ENCODE measurements at regions not wholly inside any gene's neighbourhood (a gene's known extent, or its start where the extent isn't known, plus 50 kb on each side); places are given as distances from the start of the nearest gene placed in this dataset.

GRCh38 chr18:55650363-55650870 lies 62.4 kb upstream of the TCF4 start:
- Histone ChIP-seq H3K9me3 (ENCODE audit: insufficient read depth in 2 of 2, low read depth in 1 of 2, low read length in 1 of 2) (no peaks in the 10 kb centered on the region), H2BK12ac (ENCODE audit: low read depth, low read length) (no peak overlapping the region), H4K8ac (ENCODE audit: extremely low read depth, insufficient read depth, low read length) (no peak overlapping the region), H3K4me2 (ENCODE audit: insufficient read depth in 1 of 2, low read depth in 2 of 2, low read length in 2 of 2) (no peak overlapping the region), H3K27me3 (replicated peaks in 1 of 4; ENCODE audit: control insufficient read depth in 3 of 4, extremely low read depth in 1 of 4, insufficient read depth in 3 of 4, low read length in 3 of 4) (no peaks in the 10 kb centered on the region), H2AFZ (ENCODE audit: low read length) (no peak overlapping the region), H3K4me3 (ENCODE audit: extremely low read depth in 1 of 4, insufficient read depth in 2 of 4, low read depth in 3 of 4, low read length in 4 of 4) (no peak overlapping the region), H4K20me1 (replicated peaks in 1 of 2; ENCODE audit: control insufficient read depth in 1 of 2, insufficient read depth in 2 of 2, low read length in 2 of 2) (no peaks in the 10 kb centered on the region), H3K36me3 (ENCODE audit: control insufficient read depth in 2 of 4, insufficient read depth in 4 of 4, low read length in 3 of 4) (no peaks in the 10 kb centered on the region), H4K91ac (replicated peaks; ENCODE audit: insufficient read length, low read length) (no peak overlapping the region), H3K56ac (replicated peaks; ENCODE audit: insufficient read length, low read depth, low read length) (no peak overlapping the region), H2BK5ac (ENCODE audit: low read depth, low read length) (no peak overlapping the region), H2BK15ac (ENCODE audit: low read length) (no peak overlapping the region), H3K23ac (ENCODE audit: insufficient read length) (no peak overlapping the region), H3K27ac (ENCODE audit: low read depth, low read length) (no peak overlapping the region), H2BK120ac (replicated peaks; ENCODE audit: low read depth, low read length) (no peak overlapping the region), H2BK20ac (ENCODE audit: low read length) (no peak overlapping the region), H3K4me1 (replicated peaks in 1 of 4; ENCODE audit: control insufficient read depth in 3 of 4, insufficient read depth in 4 of 4, low read length in 3 of 4) (no peaks in the 10 kb centered on the region), H3K18ac (ENCODE audit: extremely low read depth, low read length) (no peak overlapping the region), H3K23me2 (ENCODE audit: low read depth, low read length) (no peaks in the 10 kb centered on the region), H2AK5ac (ENCODE audit: low read depth, low read length) (no peak overlapping the region), H3K79me2 (ENCODE audit: control insufficient read depth in 1 of 2, insufficient read depth in 2 of 2, low read length in 2 of 2) (no peaks in the 10 kb centered on the region), H3K4ac (replicated peaks; ENCODE audit: insufficient read length, low read depth, low read length) (no peak overlapping the region), H3K14ac (ENCODE audit: insufficient read length) (no peak overlapping the region), H3K79me1 (ENCODE audit: low read depth, low read length) (no peaks in the 10 kb centered on the region), H3K9ac (replicated peaks in 1 of 4; ENCODE audit: extremely low read depth in 1 of 4, low read depth in 3 of 4, low read length in 3 of 4) (no peak overlapping the region), H4K5ac (ENCODE audit: insufficient read length, low read depth, low read length) (no peak overlapping the region)
- WGBS, 2 experiments (ENCODE audit: extremely low coverage in 1 of 2, insufficient coverage in 1 of 2, insufficient read length in 1 of 2, insufficient replicate concordance in 2 of 2, low coverage in 1 of 2, low lambda C conversion rate in 2 of 2, missing lambda C conversion rate in 1 of 2), result 90% methylated on average over 4 of the region's 4 CpGs; no CpG with 5 or more reads in 1 of the 2 experiments
- POLR2A ChIA-PET (ENCODE audit: partially characterized antibody), result no interaction called here
- CTCF ChIA-PET (ENCODE audit: partially characterized antibody), result no interaction called here
- DNase-seq (ENCODE audit: low read depth in 1 of 2, low spot score in 2 of 2) (no peak), FAIRE-seq (no peak)
- TF ChIP-seq SRF (IDR thresholded peaks at IDR 0.05; ENCODE audit: low read depth, low read length) (no peak), SIN3A (conservative IDR thresholded peaks at IDR 0.05 in 1 of 2, IDR thresholded peaks at IDR 0.05 in 1 of 2; ENCODE audit: low read depth in 1 of 2, low read length in 2 of 2) (no peak)

Measured in H1 (cell line).